ENCODE measurements at regions not wholly inside any gene's neighbourhood (a gene's known extent, or its start where the extent isn't known, plus 50 kb on each side); places are given as distances from the start of the nearest gene placed in this dataset.

GRCh38 chr9:74303945-74304344 is 193.2 kb upstream of the RORB start:
- TF ChIP-seq POLR2AphosphoS5 (IDR thresholded peaks at IDR 0.05; ENCODE audit: borderline replicate concordance, low read depth, low read length) (no peak), EZH2 (IDR thresholded peaks at IDR 0.05) (no peak), FOXP2 (optimal IDR thresholded peaks at IDR 0.05; ENCODE audit: control extremely low read depth, extremely low read length, insufficient read depth) (no peak)
